GM18873 (cell line): ENCODE measurements at regions not wholly inside any gene's neighbourhood (a gene's known extent, or its start where the extent isn't known, plus 50 kb on each side); places are given as distances from the start of the nearest gene placed in this dataset.
"Not testable (repeated sequence)": the region's sequence is repeated elsewhere in the genome, so short reads cannot be mapped to it uniquely, and the experiment has no call there.

Experiments
- ATAC-seq: cut with Tn5 transposase; IDR thresholded peaks from one replicate; pipeline ENCODE4 v1.9.1; 2021; ENCODE audit warnings: mild to moderate bottlenecking, moderate library complexity, moderate number of reproducible peaks; ENCODE audit not compliant: unreplicated experiment, low FRiP score

DNA sequence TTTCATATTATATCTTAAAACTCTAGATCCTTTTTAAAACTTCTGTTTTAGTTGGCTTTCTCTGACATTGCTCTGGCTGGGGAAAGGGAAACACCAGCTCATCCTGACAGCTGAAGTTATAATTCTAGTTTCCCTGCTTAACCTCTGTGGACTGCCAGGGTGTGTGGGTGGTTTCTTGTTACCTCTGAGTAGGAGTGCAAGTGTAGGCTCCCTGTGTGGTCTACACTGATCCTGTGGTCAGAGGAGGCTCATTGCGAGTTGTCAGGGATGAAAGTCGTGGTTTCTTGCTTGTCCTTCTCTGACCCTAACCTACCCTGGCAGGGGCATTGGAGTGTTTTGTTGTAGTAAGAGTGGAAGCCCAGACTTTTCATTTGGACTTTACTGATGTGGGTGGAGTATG lies 221.0 kb downstream of the UTP18 start:
- no peak for ATAC-seq

DNA sequence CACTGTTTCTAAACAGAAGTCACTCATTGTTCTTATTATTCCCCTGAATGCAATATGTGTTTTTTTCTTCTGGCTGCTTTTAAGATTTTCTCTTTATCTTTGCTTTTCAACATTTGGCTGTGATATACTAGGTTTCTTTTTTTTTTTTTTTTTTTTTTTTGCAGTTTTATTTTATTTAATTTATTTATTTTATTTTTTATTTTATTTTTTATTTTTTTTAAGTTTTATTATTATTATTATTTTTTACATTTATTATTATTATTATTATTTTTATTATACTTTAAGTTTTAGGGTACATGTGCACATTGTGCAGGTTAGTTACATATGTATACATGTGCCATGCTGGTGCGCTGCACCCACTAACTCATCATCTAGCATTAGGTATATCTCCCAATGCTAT lies 221.9 kb downstream of the UTP18 start:
- not testable (repeated sequence) for ATAC-seq

DNA sequence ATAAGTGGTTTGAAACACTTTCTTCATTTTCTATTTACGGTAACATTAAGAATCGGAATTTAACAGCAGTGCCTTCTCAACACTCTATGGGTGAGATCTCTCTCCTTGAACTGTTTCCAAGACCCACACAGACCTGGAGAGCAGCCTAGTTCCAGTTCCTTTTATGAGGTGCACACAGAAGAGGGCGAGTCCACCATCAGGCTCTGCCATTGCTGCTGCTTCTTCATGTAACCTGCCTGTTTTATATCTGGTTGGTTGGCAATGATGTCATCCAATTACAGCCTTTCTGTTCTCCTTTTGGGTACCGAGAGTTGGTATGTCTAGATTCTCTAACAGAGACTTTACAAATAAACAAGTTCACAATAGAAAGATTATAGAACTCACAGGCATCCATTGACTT lies 225.7 kb downstream of the UTP18 start:
- no peak for ATAC-seq

DNA sequence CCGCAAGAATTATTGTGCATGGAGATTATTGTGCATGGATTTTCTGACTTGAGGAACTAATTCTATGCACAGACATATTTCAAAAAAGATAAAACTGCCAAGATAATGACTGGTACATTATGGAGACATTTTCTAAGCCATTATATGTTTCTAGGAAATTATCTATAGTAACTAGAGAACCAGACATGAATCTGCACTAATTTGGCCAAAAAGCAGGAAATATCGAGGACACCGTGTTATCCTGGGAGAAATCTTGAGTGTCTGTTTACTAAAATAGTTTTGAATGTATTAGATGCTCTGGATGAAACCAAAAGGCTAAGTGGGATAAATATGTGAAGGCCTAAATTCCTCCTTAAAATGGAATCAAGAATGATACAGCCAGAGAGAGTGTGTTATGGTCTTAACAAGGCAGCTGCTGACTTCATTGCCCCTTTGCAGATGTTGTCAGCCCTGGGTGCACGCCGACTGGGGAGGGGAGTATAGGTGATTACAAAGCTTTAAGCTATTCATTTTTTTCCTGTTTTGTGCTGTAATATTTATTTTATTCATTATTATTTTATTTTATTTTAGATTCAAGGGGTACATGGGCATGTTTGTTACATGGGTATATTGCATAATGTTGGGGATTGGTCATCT lies 226.7 kb downstream of the UTP18 start:
- ATAC-seq: no peak

DNA sequence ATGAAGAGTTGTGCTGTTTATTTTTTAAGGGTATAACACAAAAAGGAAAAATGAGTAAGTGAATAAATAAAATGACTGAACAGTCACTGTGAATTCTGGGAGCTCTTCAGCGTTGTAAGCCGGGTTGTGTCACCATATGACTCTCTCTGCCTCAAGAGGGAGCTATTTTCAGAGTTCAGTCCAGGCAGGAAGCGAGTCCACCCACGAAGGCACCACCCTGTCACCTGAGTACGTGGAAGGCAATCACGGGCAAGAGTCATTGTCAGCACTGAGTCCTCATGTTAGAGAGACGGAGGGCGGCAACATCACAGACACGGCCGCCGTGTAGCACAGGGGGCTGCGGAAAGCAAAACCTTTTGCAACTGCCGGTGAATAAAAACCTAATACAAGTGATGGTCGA lies 227.6 kb downstream of the UTP18 start:
- no peak for ATAC-seq

DNA sequence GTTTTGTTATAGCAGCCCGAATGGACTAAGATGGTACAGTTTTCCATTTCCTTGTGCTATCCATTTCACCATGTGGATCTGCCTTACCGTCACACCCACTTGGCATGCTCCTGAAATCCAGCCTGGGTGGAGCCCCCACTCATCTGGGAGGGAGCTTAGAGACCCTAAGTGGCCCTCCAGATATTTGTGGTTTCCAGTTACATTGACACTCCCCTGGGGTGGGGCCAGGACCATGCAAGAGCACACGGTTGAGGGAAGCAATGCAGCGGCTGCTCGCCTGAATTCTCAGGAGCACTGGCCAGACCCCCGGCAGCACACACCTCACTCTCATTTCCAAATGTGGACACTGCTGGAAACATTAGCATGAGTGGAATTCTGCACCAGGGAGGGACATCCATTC lies 231.1 kb downstream of the UTP18 start:
- ATAC-seq: no peak

DNA sequence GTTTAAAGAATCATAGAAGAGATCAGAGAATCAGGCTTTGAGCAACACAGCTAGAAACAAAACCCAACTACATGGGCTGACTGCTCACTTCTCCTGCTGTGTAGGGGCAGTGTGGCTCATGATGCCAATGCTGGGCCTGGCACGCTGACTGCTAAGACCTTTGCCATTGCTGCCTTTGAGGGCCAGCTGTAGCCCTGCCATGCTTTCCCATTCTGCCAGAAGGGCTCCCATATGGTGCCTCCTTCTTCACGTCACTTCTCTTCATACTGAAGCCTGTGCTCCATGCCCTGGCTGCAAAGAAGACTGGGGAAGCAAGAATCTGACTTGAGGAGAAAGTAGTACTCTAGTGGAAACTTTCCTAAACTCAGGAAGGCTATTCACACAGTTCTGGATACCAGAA lies 232.9 kb downstream of the UTP18 start:
- ATAC-seq: no peak

DNA sequence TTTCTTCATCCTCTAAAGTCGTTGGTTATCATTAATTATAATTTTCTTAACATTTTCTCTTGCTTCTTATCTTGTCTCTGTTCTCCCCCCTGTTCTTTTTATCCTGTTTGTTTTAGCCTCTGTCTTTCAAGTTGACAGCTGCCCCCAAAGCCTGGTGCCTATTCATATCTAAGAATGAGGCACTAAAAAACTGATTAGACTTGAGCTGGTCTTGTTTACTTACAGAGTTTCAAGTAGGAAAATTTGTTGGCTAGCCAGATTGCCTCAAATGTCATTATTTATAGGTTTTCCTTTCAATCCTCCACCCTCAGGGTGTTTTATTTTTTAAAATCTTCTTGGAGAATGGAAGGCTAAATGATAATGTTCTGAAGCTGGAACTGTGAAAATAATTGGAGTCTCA lies 236.0 kb downstream of the UTP18 start:
- no peak for ATAC-seq

DNA sequence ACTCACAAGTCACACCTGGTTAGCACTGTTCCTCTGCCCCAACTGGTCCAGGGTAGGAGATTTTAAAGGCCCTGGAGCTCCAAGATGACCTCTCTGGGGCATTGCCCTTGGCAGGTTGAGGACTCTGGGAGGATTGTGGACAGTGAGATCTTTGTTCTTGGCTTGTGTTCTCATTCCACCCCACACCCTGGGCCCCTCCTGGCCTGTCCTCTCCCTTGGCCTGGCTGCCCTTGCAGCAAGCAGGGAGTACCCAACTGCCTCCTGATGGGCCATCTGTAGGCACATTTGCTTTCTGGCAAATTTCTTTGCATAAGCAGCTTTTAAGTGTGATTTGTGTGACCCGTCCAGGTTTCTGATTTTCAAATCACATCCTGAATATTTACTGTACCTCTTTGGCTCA lies 239.6 kb downstream of the UTP18 start:
- ATAC-seq: no peak

DNA sequence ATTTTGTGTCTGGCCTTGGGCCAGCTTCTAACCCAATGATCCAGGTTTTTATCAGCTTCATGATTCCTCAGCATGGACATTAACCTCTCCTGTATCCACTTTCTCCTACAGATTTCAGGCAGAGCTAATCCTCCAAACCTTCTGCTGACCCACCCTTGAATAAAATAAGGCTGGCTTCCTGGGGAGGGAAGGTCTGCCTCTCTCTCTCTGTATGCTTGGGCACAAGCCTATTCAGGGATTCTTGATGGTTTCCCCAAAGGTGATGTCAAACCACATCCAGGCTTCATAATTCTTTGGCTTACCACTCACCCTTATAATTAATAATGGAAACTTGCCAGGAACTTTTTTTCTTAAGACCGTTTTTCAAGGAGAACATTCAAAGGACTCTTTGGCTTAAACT lies 240.1 kb downstream of the UTP18 start:
- ATAC-seq: no peak

DNA sequence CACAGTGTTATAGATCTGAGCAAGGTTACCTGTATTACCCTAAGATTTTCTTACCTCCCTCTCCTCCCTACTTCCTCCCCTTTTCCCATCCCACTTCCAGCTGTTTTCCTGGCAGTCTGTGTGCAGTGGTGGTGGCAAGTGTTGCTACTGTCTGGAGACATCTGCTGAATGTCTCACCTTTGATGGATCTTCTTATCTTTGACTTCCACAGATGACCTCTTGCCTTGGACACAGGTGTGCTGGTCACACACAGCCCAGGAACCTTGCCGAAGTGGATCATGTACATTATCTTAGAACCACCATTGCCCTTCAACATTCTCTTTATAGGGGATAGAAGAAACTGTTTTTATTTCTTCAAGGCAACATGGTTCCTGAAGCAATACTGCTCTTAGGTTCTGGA lies 245.1 kb downstream of the UTP18 start:
- no peak for ATAC-seq

DNA sequence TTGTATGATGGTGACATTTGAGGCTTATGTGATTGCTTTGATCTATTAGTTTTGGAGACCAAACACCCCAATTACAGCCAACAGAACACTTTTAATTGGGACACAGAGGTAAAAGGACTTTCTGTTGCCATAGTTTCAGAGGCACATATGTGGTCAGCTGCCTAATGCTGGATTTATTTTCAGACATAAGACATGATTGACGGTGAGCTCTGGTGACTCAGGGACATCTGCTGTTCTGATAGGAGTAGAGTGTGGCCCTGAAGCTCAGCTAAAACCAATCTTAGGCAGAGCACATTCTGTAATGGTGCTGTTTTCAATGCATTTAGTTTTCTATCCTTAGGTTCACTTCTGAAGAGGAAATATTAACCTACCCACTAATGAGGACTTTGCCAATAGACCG lies 247.1 kb downstream of the UTP18 start:
- no peak for ATAC-seq

DNA sequence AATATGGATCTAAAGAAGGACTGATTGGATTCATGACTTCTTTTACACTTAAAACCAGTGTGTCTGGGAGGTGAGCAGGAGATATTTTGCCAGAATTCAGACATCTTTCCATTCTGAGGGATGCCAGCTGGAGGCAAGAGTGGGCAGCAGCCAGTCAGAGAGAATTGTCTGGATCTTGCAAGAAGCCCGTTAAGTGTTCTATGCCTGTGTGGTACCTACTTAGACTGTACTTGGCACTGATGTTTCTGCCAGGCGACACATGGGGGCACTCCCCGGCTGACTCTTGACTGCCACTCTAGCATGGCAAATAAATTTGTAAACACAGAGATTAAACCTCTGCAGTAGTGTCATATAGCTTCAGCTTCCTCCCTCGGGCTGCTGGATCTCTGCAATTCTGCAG lies 247.7 kb downstream of the UTP18 start:
- no peak for ATAC-seq

DNA sequence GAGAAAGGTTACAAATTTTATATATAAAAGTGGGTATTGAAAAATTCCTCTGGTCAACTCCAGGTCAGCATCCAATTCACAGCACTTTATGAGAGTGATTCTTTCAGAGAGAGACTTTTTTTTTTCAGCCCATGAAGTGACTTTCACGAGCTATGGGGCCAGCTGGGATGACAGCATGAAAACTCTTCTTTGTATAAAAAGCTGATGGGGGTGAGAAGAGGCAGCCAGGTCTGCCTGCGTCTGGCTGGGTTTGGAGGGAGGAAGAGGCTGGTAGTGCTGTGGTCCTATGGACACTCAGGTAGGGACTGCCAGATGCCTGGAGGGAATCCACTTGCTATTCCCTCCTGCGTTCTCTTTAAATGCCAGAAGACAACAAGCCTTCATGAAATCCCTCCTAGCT lies 250.6 kb downstream of the UTP18 start:
- ATAC-seq: no peak

DNA sequence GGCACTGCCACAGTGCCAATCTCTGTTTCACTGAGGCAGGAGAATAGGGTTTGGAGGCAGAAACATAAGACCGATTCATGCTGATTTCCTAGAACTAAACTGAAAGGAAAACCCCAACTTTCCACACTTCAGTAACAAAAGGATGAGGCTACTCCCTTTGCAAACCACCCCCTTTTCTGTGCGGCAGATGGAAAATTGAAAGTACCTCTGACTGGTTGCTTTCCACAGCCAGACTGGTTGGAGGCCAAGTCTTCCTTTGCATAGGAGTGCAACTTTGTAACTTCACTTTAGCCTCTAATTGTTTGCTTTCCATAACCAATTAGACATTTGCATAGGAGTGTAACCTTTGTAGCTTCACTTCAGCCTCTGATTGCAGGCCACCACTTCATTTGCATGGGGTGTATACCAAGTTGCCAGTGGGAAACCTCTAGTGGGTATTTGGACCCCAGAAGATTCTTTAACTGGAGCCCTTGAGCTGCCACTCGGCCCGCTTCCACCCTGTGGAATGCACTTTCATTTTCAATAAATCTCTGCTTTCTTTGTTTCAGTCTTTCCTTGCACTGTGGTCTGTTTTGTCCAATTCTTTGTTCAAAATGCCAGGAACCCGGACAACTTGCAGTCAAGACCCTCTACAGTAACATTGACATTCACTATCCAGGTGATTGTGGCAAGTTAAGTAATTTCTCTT lies 252.0 kb downstream of the UTP18 start:
- no peak for ATAC-seq

DNA sequence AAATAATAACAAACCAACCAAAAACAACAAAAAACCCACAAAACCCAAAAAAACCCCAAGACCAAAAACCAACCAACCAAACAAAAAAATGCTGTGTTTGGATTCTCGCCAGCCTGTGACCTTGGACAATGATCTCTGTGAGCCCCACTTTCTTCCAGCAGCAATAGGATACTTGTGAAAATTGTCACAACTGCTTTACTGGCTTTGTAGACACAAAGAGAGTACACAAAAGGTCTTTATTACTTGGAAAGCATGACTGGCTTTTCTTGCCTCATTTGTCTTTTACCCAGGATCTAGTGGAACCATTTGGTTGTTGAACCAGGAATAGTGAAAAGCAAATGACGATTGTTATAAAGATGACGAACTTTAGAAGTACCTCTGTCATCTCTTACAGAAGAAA lies 256.6 kb downstream of the UTP18 start:
- ATAC-seq: no peak

DNA sequence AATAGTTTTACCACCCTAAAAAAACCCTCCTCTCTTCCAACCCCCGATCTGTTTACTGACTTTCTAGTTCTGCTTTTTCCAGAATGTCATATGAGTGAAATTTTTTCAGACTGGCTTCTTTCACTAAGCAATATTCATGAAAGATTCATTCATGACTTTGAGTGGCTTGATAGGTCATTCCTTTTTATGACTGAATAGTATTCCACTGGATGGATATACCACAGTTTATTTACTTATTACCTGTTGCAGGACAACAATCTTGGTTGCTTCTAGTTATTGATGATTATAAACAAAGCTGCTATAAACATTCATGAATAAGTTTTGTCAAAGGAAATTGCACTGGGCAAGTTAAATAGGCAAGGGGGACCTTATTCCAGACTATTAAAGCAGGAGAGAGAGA lies 264.2 kb downstream of the UTP18 start:
- ATAC-seq: no peak

DNA sequence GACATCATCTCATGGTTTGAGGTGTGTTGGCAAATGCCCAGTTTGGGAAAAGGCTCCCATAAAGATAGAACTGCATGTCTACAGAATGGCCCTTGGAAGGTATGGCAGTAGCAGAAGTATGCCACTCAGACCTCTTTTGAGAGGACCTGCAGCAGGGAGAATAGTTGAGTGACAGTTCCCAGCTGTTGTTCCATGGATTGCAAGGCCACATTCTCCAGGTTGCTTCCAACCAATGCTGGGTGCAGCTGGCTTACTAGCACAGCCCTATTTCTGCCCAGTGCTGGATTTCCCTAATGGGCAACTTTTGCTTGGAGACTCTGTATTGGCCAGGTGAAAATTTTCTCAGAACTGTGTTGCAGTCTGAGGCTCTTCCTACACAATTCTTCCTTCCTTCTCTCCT lies 266.2 kb downstream of the UTP18 start:
- no peak for ATAC-seq

DNA sequence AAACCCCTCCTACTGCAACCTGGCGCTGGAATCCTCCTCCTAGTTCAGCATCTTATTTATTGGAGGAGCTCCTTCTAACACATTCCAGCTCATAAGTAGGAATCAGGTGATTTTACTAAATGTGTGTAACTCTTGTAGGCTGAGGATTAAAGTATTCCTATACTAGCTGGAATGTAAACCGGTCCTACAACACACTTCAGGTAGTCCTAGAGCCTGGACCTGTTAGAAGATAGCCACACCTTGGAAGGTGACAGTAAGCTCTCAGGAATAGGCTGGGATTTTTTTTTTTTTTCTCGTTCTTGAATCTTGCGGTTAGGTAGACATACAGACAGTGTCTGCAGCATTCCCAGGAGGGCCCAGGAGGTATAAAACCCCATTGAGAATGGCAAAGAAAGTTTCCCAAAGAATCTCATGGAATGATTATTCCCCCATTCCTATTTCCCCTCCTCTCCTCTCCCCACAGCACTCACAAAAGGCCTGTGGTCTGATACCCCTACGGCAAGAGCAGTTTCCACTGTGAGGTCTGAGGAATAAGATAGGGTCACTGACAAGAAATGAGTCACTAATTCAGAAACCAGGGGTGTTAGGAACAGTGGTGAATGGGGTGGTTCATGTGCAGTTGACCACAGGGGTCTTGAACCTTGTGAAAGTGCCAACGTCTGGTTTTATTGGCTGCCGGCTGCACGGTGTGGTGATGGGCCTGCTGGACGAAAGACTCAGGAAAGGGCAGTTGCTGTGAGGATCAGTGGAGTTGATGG lies 267.1 kb downstream of the UTP18 start:
- no peak for ATAC-seq

DNA sequence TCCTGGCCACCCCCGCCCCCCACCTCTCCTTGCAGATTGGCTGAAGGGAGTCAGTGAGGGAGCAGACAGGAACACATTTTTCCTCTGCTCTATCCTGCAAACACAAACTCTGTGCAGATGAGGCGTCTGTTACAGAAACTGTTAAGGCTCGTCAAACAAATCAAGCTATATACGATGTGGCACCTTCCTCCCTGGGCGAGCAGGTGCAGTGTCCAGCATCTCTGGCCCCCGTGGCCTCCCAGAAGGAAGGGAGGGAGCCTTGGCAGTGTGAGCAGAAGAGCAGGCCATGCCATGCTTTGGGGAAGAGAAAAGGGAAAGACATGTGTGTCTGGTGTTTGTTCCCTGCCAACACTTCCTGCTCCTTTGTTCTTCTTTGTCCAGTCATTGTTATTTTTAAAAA lies 267.8 kb downstream of the UTP18 start:
- ATAC-seq: no peak

DNA sequence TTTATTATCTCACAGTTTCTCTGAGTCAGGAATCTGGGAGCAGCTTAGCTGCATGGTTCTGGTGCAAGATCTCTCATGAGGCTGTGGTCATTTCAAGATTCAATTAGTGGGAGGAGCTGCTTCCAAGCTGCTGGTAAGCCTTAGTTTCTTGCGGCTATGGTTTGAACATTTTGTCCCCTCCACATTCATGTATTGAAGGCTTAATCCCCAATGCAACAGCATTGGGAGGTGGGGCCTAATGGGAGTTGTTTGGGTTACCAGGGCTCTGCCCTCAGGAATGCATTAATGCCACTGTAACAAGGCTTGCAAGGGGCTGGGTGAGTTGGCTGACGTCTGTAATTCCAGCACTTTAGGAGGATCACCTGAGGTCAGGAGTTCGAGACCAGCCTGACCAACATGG lies 272.9 kb downstream of the UTP18 start:
- no peak for ATAC-seq

DNA sequence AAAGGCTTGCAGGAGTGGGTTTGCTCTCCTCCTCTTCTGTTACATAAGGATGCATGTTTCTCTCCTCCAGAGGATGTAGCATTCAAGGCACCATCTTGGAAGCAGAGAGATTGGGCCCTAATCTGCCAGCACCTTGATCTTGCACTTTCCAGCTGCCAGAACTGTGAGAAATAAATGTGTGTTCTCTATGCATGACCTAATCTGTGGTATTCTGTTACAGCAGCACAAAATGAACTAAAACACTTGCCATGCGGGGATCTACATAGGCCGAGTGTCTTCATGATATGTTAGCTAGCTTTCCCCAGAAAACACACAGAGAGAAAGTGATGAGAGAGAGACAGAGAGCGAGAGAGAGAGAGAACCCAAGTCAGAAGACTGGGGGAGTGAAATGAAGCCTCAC lies 273.5 kb downstream of the UTP18 start:
- ATAC-seq: no peak
